ENCODE measurements at regions not wholly inside any gene's neighbourhood (a gene's known extent, or its start where the extent isn't known, plus 50 kb on each side); places are given as distances from the start of the nearest gene placed in this dataset.

GRCh38 chr2:12096788-12097449, 350.5 kb downstream of the LPIN1 start:
- no peak for DNase-seq (ENCODE audit: low spot score)
- Mint-ChIP-seq H3K4me3 (ENCODE audit: low read depth) (no peak overlapping the region), H3K36me3 (ENCODE audit: low read depth) (no peaks in the 10 kb centered on the region), H3K9me3 (no peaks in the 10 kb centered on the region), H3K27me3 (ENCODE audit: low read depth) (peaks cover 10% of the 10 kb centered on the region), H3K4me1 (ENCODE audit: low read depth) (no peaks in the 10 kb centered on the region), H3K27ac (no peak overlapping the region)
- intact Hi-C loops (cut with micrococcal nuclease) = no loop called here

- H3K4me3 Mint-ChIP-seq (ENCODE audit: low read depth) = no peak overlapping the region
These were observed 351.4 kb downstream of the LPIN1 start for GRCh38 chr2:12097859-12098258.

GRCh38 chr2:12099374-12099773, 352.9 kb downstream of the LPIN1 start:
- Mint-ChIP-seq H3K4me1 (ENCODE audit: low read depth) (no peaks in the 10 kb centered on the region), H3K27ac (no peak overlapping the region), H3K4me3 (ENCODE audit: low read depth) (no peak overlapping the region), H3K9me3 (no peaks in the 10 kb centered on the region), H3K36me3 (ENCODE audit: low read depth) (no peaks in the 10 kb centered on the region), H3K27me3 (ENCODE audit: low read depth) (peaks cover 6% of the 10 kb centered on the region)
- DNase-seq (ENCODE audit: low spot score) = no peak
- intact Hi-C loops (cut with micrococcal nuclease) = no loop called here

More at GRCh38 chr2:12097859-12098258, 351.4 kb downstream of the LPIN1 start:
- Mint-ChIP-seq H3K9me3 (no peaks in the 10 kb centered on the region), H3K36me3 (ENCODE audit: low read depth) (no peaks in the 10 kb centered on the region), H3K4me1 (ENCODE audit: low read depth) (no peaks in the 10 kb centered on the region), H3K27me3 (ENCODE audit: low read depth) (peaks cover 10% of the 10 kb centered on the region), H3K27ac (no peak overlapping the region)
- intact Hi-C loops (cut with micrococcal nuclease) = no loop called here
- no peak for DNase-seq (ENCODE audit: low spot score)

- Mint-ChIP-seq H3K27me3 (ENCODE audit: low read depth) (peaks cover 7% of the 10 kb centered on the region), H3K36me3 (ENCODE audit: low read depth) (no peaks in the 10 kb centered on the region), H3K4me3 (ENCODE audit: low read depth) (no peak overlapping the region), H3K9me3 (no peaks in the 10 kb centered on the region), H3K27ac (no peak overlapping the region), H3K4me1 (ENCODE audit: low read depth) (peaks cover 4% of the 10 kb centered on the region)
- intact Hi-C loops (cut with micrococcal nuclease) = no loop called here
- DNase-seq (ENCODE audit: low spot score) = no peak
These were observed 356.2 kb downstream of the LPIN1 start for GRCh38 chr2:12102679-12103078.

GRCh38 chr2:12105180-12105579, 358.7 kb downstream of the LPIN1 start:
- H3K36me3 Mint-ChIP-seq (ENCODE audit: low read depth) = no peaks in the 10 kb centered on the region
- H3K4me3 Mint-ChIP-seq (ENCODE audit: low read depth) = no peak overlapping the region
- no peak for DNase-seq (ENCODE audit: low spot score)
- H3K9me3 Mint-ChIP-seq = no peaks in the 10 kb centered on the region
- H3K27me3 Mint-ChIP-seq (ENCODE audit: low read depth) = peaks cover 7% of the 10 kb centered on the region
- H3K4me1 Mint-ChIP-seq (ENCODE audit: low read depth) = peaks cover 6% of the 10 kb centered on the region
- intact Hi-C loops (cut with micrococcal nuclease) = no loop called here
- no peak overlapping the region for H3K27ac Mint-ChIP-seq

- peaks cover 11% of the 10 kb centered on the region for H3K4me1 Mint-ChIP-seq (ENCODE audit: low read depth)
- no peak overlapping the region for H3K27ac Mint-ChIP-seq
- intact Hi-C loops (cut with micrococcal nuclease) = loop anchor here (2.0 kb wide), 1 partner anchor 188 kb away; no protein-coding TSS in a partner anchor
- H3K36me3 Mint-ChIP-seq (ENCODE audit: low read depth) = no peaks in the 10 kb centered on the region
- no peak for DNase-seq (ENCODE audit: low spot score)
- no peak overlapping the region for H3K4me3 Mint-ChIP-seq (ENCODE audit: low read depth)
- no peaks in the 10 kb centered on the region for H3K9me3 Mint-ChIP-seq
- H3K27me3 Mint-ChIP-seq (ENCODE audit: low read depth) = peaks cover 13% of the 10 kb centered on the region
These were observed 360.1 kb downstream of the LPIN1 start for GRCh38 chr2:12106440-12107080.

GRCh38 chr2:12107321-12107720, 360.9 kb downstream of the LPIN1 start:
- H3K27me3 Mint-ChIP-seq (ENCODE audit: low read depth) = peaks cover 17% of the 10 kb centered on the region

GRCh38 chr2:12107939-12108338, 361.5 kb downstream of the LPIN1 start:
- intact Hi-C loops (cut with micrococcal nuclease) = loop anchor here (2.0 kb wide), 1 partner anchor 187 kb away; no protein-coding TSS in a partner anchor
- H3K9me3 Mint-ChIP-seq = no peaks in the 10 kb centered on the region
- H3K27me3 Mint-ChIP-seq (ENCODE audit: low read depth) = peaks cover 17% of the 10 kb centered on the region
- no peaks in the 10 kb centered on the region for H3K36me3 Mint-ChIP-seq (ENCODE audit: low read depth)
- no peak overlapping the region for H3K4me3 Mint-ChIP-seq (ENCODE audit: low read depth)
- H3K4me1 Mint-ChIP-seq (ENCODE audit: low read depth) = peaks cover 11% of the 10 kb centered on the region
- H3K27ac Mint-ChIP-seq = no peak overlapping the region
- no peak for DNase-seq (ENCODE audit: low spot score)

More at GRCh38 chr2:12107321-12107720, 360.9 kb downstream of the LPIN1 start:
- Mint-ChIP-seq H3K4me3 (ENCODE audit: low read depth) (no peak overlapping the region), H3K9me3 (no peaks in the 10 kb centered on the region), H3K36me3 (ENCODE audit: low read depth) (no peaks in the 10 kb centered on the region), H3K4me1 (ENCODE audit: low read depth) (peaks cover 11% of the 10 kb centered on the region), H3K27ac (no peak overlapping the region)
- intact Hi-C loops (cut with micrococcal nuclease) = loop anchor here (2.0 kb wide), 1 partner anchor 187 kb away; no protein-coding TSS in a partner anchor
- DNase-seq (ENCODE audit: low spot score) = no peak

GRCh38 chr2:12109363-12110017, 363.1 kb downstream of the LPIN1 start:
- no peak overlapping the region for H3K4me3 Mint-ChIP-seq (ENCODE audit: low read depth)
- H3K9me3 Mint-ChIP-seq = no peaks in the 10 kb centered on the region
- DNase-seq (ENCODE audit: low spot score) = no peak
- H3K27ac Mint-ChIP-seq = no peak overlapping the region
- peaks cover 18% of the 10 kb centered on the region for H3K27me3 Mint-ChIP-seq (ENCODE audit: low read depth)
- peaks cover 11% of the 10 kb centered on the region for H3K4me1 Mint-ChIP-seq (ENCODE audit: low read depth)
- intact Hi-C loops (cut with micrococcal nuclease) = no loop called here
- H3K36me3 Mint-ChIP-seq (ENCODE audit: low read depth) = no peaks in the 10 kb centered on the region

GRCh38 chr2:12110074-12110473, 363.6 kb downstream of the LPIN1 start:
- intact Hi-C loops (cut with micrococcal nuclease) = no loop called here
- Mint-ChIP-seq H3K27ac (no peak overlapping the region), H3K36me3 (ENCODE audit: low read depth) (no peaks in the 10 kb centered on the region), H3K9me3 (no peaks in the 10 kb centered on the region), H3K27me3 (ENCODE audit: low read depth) (peaks cover 16% of the 10 kb centered on the region), H3K4me1 (ENCODE audit: low read depth) (peaks cover 11% of the 10 kb centered on the region), H3K4me3 (ENCODE audit: low read depth) (no peak overlapping the region)
- no peak for DNase-seq (ENCODE audit: low spot score)

- Mint-ChIP-seq H3K27me3 (ENCODE audit: low read depth) (peaks cover 16% of the 10 kb centered on the region), H3K4me3 (ENCODE audit: low read depth) (no peak overlapping the region), H3K36me3 (ENCODE audit: low read depth) (no peaks in the 10 kb centered on the region), H3K4me1 (ENCODE audit: low read depth) (peaks cover 11% of the 10 kb centered on the region), H3K9me3 (no peaks in the 10 kb centered on the region), H3K27ac (no peak overlapping the region)
- no peak for DNase-seq (ENCODE audit: low spot score)
- intact Hi-C loops (cut with micrococcal nuclease) = no loop called here
These were observed 364.0 kb downstream of the LPIN1 start for GRCh38 chr2:12110481-12110880.

GRCh38 chr2:12113412-12113811, 367.0 kb downstream of the LPIN1 start:
- Mint-ChIP-seq H3K4me3 (ENCODE audit: low read depth) (no peak overlapping the region), H3K36me3 (ENCODE audit: low read depth) (no peaks in the 10 kb centered on the region), H3K27me3 (ENCODE audit: low read depth) (peaks cover 16% of the 10 kb centered on the region), H3K4me1 (ENCODE audit: low read depth) (peaks cover 7% of the 10 kb centered on the region), H3K9me3 (no peaks in the 10 kb centered on the region), H3K27ac (no peak overlapping the region)
- intact Hi-C loops (cut with micrococcal nuclease) = no loop called here
- no peak for DNase-seq (ENCODE audit: low spot score)

GRCh38 chr2:12114816-12115215, 368.4 kb downstream of the LPIN1 start:
- no peaks in the 10 kb centered on the region for H3K36me3 Mint-ChIP-seq (ENCODE audit: low read depth)
- H3K27me3 Mint-ChIP-seq (ENCODE audit: low read depth) = peaks cover 16% of the 10 kb centered on the region
- intact Hi-C loops (cut with micrococcal nuclease) = no loop called here

More at GRCh38 chr2:12114816-12115215, 368.4 kb downstream of the LPIN1 start:
- DNase-seq (ENCODE audit: low spot score) = no peak
- Mint-ChIP-seq H3K27ac (no peak overlapping the region), H3K4me3 (ENCODE audit: low read depth) (no peak overlapping the region), H3K4me1 (ENCODE audit: low read depth) (peaks cover 7% of the 10 kb centered on the region), H3K9me3 (no peaks in the 10 kb centered on the region)

Data from activated T-helper 2 cell treated with anti-CD3 and anti-CD28 coated beads, Interferon-gamma antibody, Interleukin-2, Interleukin-4, amounts not matched to agents 10 μg/mL and 5 μg/mL and 100 μg/mL, durations not matched to agents 14 hours and 24 hours and 36 hours (primary cell).